GM21390 (cell line): ENCODE measurements at regions not wholly inside any gene's neighbourhood (a gene's known extent, or its start where the extent isn't known, plus 50 kb on each side); places are given as distances from the start of the nearest gene placed in this dataset.
A peak's percentile ranks its signal among the peaks of the same experiment; 100 is the strongest.

ENCODE experiments used
- ATAC-seq: cut with Tn5 transposase; IDR thresholded peaks from one replicate; pipeline ENCODE4 v1.9.1; 2021; ENCODE audit not compliant: unreplicated experiment

DNA sequence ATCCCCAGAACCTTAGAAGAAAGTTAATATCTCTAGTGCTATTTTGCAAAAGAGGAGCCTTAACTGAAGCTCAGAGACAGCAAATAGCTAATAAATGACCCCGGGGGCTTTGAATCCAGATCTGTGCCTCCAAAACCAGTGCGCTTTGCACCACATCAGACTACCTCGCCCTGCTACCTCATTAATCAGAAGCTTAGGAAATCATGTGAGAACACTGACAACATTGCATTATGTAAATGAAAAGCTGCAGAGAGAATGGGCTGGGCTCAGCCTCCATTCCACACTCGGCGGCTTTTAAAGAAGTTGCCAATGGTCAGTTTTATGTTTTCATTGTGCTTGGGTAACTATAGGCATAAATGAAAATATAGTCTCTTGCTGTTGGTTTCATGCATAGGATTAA lies 54.0 kb upstream of the STMND1 start:
- no peak for ATAC-seq

DNA sequence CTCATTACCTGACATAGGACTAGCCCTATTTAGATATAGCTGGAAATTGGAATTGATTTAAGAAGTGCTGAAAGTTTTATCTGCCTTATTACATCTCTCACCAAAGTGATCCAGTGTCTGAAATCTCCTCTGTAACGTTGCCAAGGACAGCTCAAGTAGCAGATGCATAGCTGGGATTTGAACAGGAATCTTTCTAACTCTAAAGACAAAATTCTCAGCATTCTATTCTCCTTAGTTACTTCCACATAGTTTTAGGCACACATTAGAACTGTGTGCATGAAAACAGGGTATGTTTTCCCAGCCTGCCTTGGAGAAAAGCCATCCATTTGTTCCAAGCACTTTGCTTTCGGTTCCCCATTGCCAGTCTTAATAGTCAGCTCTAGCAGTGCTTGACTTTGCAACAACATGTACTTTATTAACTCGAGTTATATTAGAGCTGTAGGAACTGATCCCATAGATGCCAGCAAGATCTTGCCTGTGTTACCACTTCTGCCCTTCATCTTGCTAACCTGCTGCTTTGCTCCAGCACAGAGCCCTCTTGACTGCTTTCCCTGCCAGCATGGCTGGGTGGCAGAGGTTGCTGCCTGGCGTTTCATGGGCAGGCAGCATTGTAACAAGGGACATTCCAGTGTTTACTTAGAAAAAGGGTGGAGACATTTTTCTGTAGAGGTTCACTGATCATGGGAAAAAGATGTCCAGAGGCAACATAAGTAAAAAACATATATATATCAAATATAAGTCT lies 56.1 kb upstream of the STMND1 start:
- ATAC-seq: no peak

DNA sequence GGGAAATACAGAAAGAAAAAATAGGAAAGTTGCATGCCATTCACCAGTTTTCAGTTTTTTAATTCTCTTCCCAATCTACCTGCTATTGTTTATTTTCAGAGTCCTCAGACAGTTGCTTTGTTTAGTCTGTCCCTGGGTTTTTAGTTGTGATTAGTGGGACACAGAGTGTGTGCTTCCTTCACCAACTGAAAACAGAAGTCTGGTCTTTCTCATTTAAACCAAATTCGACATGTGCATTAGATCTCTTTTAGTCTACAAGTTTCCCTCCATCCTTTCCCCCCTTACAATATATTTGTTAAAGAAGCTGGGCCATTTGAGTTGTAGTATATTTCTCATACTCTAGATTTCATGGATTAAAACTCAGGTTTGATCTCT lies 58.7 kb upstream of the STMND1 start:
- ATAC-seq: no peak

DNA sequence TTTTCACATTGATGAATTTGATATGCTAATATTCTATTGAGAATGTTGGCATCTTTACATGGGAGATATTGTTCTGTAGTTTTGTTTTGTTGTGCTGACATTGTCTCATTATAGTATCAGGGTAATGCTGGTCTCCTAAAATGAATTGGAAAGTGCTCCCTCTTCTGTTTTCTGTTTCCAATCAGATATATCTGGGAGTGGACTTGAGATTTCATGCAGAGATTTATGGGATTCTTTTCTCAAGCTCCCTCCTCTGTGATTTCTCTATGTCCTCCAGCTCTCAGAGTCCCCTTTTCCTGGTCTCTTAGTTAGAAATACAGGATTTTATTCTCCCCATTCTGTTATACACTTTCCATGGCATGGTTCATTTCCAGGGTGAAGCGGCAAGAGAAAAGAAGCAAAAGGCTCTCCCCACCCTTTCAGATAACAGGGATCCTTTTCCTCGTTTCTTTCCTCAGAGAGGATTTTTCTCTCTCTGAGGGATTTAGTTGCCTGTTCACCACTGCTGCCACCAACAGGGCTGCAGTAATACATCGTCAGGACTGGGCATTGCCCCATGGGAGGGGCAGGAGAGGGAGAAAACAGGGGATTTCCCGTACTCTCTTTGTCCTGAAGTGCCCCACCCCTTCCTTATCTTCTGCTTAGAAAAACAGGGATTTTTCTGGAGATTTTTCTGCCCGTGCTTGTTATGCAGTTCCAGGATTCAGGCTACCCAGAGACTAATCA lies 59.3 kb upstream of the STMND1 start:
- no peak for ATAC-seq

DNA sequence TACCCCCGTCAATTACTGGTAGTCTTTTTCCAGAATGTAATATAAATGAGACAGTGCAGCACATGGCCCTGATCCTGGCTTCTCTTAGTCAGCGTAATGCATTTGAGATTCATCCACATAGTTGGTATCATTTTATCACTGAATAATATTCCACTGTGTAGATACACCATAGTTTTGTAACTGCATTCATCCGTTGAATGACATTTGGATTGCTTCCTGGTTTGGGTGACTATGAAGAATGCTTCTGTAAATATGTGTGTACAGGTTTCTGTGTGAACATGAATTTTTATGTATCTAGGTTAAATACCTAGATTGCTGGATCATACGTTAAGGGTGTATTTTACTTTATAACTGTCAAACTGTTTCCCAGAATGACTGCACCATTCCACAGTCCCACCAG lies 62.6 kb upstream of the STMND1 start:
- no peak for ATAC-seq

DNA sequence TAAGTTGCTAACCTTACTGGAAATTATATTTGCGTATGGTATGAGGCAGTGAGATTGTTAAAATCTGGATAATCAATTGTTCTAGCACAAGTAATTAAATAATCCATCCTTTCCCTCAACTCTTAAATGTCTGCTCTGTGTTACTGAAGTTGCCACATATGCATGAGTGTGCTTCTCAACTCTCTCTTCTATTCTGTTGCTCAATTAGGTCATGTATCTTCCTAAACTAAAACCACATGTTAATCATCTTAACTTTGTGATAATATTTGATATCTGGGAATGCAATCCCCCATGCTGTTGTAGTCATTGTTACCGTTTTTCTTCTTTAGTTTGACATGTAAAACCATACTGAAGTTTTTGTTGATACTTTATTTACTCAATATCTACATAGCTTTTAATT lies 63.5 kb upstream of the STMND1 start:
- ATAC-seq: no peak

DNA sequence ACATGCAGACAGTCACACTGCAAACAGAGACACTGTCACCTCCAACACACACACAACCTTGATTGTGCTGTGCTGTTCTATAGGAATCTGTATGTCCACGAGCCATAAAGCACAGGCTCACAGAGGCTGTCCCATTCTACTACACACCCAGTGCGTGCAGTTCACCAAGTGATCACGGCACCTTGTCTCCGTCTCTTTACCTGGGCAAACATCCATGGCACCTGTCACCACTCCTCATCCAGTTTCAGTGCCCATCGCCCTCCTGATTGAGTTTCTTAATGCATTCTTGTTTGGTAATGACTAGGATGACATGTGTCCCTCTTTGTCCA lies 65.8 kb upstream of the STMND1 start:
- no peak for ATAC-seq

DNA sequence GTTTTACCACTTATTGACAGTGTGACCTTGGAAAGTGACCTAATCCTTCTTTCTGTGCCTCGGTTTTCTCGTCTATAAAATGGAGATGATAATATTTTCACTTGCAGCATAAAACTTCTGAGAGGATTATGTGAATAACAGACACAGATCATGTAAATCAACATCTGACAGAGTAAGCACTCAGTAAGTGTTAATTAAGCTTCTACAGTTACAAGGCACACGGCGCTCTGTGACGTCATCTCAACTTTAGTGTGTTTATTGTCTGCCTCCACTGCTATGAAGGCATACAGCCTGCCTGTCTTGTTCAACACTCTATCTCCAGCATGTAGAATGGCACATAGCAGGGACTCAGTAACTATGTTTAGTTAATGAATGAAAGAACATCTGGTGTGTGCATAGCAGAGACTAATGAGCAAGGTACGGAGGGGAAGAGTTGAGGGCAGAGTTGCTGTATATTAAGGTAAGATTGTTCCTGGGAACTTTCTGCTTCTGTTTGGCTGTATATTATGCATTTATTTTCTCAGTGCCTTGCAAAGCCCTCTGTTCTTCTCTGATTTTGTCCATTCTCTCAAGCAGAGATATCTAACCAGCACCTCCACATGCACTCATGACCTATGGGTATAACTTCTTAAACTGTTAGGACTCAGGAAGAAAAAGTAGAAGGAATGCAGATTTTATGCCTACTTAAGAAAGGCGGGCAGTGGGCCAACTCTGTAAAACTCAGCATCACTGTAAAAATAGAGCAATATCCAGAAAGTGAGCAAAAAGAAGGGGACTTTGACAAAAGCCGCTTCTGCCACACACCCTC lies 66.4 kb upstream of the STMND1 start:
- ATAC-seq: no peak

DNA sequence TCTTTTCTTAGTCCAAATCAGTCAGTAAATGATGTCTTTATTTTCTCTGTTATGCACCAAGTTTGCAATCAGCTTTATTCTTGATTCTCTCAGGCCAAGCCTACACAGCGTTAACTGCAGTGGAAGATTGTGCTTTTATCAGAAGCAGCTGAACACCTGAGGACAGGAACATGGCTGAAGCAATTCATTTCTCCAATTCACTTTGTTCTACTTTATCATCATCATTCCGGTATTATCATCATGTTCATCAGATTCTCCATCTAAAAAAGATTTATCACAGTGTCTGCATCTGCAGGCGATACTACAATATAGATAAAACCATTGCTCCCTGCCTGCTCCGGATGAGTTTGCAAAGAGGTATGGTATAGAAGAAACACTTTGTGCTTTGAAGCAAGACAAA lies 68.1 kb upstream of the STMND1 start:
- ATAC-seq: no peak

DNA sequence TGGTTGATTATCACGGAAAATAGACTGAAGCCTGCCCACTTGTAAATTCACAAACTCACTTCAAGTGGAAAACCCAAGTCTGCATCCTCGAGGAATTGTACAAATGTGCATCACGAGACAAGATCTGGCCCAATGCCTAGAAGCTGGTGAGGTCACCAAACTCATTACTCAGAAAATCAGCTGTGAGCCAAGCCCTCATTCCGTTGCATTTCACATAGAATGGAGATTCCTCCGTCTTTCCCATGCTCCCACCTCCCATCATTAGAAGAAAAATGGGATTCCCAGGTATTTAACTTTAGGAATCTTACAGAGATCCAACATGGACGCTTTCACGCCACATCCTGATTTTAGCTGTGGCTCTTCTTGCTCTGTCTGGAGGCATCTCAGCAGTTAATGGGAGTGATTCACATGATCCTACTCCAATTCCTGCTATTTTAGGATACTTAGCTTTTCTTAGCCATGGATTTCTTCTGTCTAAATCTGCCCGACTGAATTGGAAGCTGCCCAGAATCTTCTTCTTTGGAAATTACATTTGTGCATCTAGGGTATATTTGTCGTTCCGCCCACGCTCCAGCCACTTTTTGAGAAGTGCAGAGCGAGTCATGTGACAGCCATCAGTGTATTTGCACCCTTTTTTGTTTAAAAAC lies 68.7 kb upstream of the STMND1 start:
- no peak for ATAC-seq

DNA sequence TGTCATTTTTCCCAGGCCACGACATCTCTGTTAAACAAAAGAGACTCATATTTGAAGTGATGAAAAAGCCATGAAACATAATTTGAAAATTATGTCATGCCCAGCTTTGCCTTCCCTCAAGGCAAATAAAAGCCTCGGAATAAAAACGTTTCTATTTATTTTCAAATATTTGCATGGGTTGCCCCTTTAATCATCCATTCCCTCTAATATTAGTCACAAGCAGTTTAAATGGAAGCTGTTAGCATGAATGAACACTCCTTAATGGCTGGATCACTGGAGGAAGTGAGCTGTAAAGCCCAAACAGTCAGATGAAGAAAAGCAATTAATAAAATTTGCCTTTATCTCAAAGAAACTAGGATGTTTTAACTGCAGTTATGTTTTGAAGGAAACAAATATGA lies 69.3 kb upstream of the STMND1 start:
- no peak for ATAC-seq

DNA sequence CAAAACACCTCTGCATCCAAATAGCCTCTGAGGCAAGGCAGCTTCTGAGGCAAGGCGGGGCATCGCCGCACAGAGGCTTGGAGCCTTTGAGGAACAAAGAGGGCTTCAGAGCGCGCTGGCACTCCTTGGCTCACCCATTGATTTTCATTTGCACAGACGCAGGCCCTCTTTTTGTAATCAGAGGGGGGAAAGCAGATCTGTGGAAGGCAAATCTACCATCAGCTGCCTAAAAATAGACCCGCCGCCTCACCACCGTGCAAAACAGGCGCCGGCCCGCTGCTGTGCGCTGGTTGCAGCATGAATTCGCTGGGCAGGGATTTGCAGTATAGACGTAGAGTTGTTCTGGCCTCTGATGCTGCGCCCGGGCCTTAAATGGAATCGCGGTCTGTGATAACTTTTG lies 69.9 kb upstream of the STMND1 start:
- no peak for ATAC-seq

DNA sequence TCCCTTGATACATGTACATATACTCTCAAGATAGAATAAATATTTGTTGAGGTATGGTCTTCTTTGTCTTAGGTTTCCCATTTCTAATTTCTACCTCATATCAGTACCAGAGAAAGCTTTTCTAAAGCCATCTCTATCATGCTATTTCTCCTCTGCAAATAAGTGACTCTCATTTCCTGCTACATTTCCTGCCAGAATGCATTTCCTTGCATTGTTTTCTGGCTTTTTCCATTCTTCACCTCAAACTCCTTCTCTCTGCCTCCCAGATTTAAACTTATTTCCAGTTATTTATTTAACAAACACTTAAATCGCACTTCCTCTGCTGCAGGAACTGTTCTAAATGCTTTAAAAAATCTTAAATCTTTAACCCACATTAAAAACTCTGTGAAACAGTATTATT lies 74.4 kb upstream of the STMND1 start:
- ATAC-seq: no peak

DNA sequence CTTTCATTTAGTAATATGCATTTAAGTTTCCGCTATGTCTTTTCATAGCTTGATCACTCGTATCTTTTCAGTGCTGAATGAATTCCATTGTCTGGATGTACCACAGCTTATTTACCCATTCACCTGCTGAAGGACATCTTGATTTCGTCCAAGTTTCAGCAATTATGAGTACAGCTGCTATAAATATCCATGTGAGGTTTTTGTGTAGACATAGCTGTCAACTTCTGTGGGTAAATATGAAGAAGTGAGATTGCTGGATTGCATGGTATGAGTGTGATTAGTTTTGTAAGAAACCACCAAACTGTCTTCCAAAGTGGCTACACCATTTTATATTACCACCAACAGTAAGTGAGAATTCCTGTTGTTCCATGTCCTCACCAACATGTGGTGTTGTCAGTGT lies 79.2 kb upstream of the STMND1 start:
- no peak for ATAC-seq

DNA sequence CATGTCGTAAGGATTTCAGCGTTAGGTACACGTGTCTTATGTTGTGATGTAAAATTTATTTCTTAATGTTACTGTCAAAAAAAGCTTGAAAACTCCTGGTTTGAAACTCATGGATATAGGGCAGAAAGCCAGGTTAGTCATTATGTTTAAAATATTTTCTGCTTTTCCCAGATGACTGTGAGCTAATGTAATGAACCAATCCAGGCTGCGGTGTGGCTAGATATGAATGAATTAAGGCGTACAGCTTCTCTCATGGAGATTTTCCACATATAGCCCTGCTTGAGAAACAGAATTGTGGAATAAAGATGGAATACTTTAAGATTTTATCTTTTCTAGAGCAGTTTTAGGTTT lies 80.3 kb upstream of the STMND1 start:
- ATAC-seq: no peak

DNA sequence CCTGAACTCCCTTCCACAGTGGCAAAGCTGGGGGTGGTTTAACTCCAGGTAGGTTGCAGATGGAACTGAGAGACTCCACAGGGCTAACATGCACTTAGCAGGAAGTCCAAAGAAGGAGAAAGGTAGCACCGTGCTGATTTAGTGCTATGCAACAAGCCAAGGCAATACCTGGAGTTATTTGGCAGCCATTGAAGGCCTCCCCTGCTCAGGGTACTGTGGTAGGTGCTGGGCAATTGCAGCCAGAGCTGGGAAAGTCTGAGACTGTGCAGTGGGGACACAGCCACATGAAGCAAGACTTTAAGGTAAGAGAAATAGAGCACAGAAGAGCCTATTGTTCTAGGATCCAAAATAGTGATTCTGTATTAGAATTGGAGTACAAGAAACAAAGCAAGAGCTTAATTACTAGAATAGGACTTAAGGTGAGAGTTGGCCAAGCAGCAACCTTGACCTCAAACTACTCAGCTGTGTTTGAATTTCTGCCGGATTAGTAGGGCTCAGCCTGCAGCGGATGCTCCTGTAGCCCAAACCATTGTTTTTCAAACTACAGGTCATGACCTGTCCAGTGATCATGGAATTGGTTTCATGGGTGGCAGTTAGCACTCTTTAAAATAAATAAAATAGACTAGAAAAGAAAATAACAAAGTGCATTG lies 80.8 kb upstream of the STMND1 start:
- no peak for ATAC-seq

DNA sequence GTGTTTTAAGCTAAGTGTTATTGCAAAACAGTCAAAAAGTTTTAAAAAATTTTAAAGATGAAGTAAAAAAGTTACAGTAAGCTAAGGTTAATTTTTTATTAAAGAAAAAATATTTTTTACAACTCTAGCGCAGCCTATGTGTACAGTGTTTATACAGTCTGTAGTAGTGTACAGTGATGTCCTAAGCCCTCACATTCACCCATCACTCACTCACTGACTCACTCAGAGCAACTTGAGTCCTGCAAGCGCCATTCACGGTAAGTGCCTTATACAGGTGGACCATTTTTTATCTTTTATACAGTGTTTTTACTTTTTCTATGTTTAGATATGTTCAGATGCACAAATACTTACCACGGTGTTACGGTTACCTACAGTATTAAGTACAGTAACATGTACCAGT lies 83.4 kb upstream of the STMND1 start:
- ATAC-seq: no peak

DNA sequence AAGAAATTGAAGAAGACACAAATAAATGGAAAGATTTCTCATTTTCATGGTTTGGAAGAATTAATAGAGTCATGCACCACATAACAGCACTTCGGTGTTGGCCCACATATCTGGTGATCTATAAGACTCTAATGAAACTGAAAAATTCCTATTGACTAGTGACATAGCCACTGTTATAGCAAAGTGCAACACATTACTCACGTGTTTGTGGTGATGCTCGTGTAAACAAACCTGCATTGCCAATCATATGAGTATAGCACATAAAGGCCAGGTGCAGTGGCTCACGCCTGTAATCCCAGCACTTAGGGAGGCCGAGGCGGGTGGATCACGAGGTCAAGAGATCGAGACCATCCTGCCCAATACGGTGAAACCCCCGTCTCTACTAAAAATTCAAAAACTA lies 84.4 kb upstream of the STMND1 start:
- no peak for ATAC-seq

DNA sequence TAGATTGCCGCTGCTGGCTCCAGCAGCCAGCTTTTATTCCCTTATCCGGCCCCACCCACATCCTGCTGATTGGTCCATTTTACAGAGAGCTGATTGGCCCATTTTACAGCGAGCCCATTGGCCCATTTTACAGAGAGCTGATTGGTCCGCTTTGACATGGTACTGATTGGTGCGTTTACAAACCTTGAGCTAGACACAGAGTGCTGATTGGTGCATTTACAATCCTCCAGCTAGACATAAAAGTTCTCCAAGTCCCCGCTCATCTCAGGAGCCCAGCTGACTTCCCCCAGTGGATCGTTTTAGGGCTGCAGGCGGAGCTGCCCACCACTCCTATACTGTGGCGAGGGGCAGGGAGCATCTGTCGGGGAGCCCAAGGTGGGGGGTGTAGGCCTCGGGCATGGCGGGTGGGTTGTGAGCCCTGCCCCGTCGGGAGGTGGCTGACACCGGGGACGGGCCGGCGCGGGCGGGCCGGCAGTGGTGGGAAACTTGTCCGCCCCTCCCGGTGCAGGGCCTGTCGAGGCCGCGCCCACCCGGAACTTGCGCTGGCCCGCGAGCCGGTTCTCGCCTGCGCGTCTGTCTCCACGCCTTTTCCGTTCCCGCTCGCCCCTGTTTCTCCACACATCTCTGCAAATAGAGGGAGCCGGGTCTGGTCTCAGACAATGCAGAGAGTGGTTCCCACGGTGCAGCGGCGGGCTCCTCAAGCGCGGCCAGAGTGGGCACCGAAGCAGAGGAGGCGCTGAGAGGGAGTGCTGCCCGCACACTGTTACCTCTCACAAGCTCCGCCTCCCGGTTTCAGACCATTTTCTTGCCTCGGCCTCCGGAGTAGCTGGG lies 86.1 kb upstream of the STMND1 start:
- ATAC-seq: no peak

DNA sequence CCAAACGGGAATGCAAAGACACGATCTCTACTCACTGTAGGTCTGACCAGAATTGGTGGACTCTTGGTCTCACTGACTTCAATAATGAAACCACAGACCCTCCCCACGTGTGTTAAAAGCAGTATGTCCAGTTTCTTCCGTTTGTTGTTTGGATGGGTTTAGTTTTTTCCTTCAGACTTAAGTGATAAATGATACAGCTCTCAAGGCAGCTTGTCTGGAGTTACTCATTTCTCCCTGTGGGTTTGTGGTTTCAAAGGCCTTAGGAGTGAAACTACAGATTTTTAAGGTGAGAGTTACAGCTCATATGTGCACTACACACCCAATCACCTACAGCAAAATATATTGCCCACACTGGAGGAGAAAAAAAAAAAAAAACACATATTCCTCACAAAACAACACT lies 86.7 kb upstream of the STMND1 start:
- ATAC-seq: peak; percentile 96
